Right lobe of liver (tissue), 6 donors: ENCODE measurements at regions not wholly inside any gene's neighbourhood (a gene's known extent, or its start where the extent isn't known, plus 50 kb on each side); places are given as distances from the start of the nearest gene placed in this dataset.

Experiments
- ATAC-seq, 4 donors: fragments of 200-7000 bp; cut with Tn5 transposase; one replicate each; pipeline ENCODE4 v1.9.1; 2020; ENCODE audit warnings: mild to moderate bottlenecking in 4 of 4, moderate library complexity in 4 of 4
- DNase-seq, 3 donors: peaks; one replicate each; pipeline ENCODE4 v3.0.0-alpha.2; 2020
- H3K27ac ChIP-seq, 3 donors: fragments of 200-600 bp; one replicate each; pipeline ENCODE4 v1.8.0; 2022
- H3K27me3 ChIP-seq, 2 donors: fragments of 200-600 bp; one replicate each; pipeline ENCODE4 v1.8.0; 2022
- H3K36me3 ChIP-seq, 4 donors: fragments of 200-600 bp; sonication (generic) in 1 of 4; one replicate each; pipeline versions ENCODE4 v1.5.1 to v1.8.0; 2017 to 2022; ENCODE audit warnings: control low read depth in 1 of 4
- H3K4me1 ChIP-seq, 4 donors: fragments of 200-600 bp; sonication (generic) in 1 of 4; one replicate each; pipeline versions ENCODE4 v1.5.1 to v1.8.0; 2017 to 2022; ENCODE audit warnings: control low read depth in 1 of 4
- H3K4me3 ChIP-seq, 3 donors: fragments of 200-600 bp; one replicate each; pipeline ENCODE4 v1.8.0; 2022
- H3K9me3 ChIP-seq, 4 donors: fragments of 200-600 bp; sonication (generic) in 1 of 4; one replicate each; pipeline versions ENCODE4 v1.5.1 to v1.8.0; 2017 to 2022; ENCODE audit warnings: control low read depth in 1 of 4
- CTCF ChIP-seq, 4 donors: fragments of 200-600 bp in 3 of 4; fragments of 450-650 bp in 1 of 4; IDR thresholded peaks; one replicate each; pipeline versions ENCODE4 v1.5.1 to v1.8.0; 2016 to 2022; ENCODE audit warnings: antibody characterized with exemption in 4 of 4, mild to moderate bottlenecking in 2 of 4
- POLR2A ChIP-seq: fragments of 450-650 bp; IDR thresholded peaks from one replicate; pipeline ENCODE4 v1.6.1; 2017; ENCODE audit warnings: antibody characterized with exemption, mild to moderate bottlenecking
- WGBS: methylation state at CpG from one replicate; pipeline ENCODE4 v1.1.6; 2018; ENCODE audit warnings: low coverage, low lambda C conversion rate; ENCODE audit not compliant: insufficient coverage; ENCODE audit errors: missing lambda C conversion rate; 5-methylcytosine and 5-hydroxymethylcytosine counted together
- intact Hi-C, 2 donors: fragments of 100-400 bp; cut with DNase I; formaldehyde crosslinking; loops; one replicate each; pipeline versions ENCODE4 v1.11.2 to v1.14.1; 2022
- donor health status: DM: no; HTN: yes; CAD: no.
- donor health status: DM: no; HTN: no; CAD: no.
- donor health status: DM: no; HTN: no; CAD: no.
- donor health status: DM: no; HTN: yes; CAD: no.
- donor health status: DM: no; HTN: yes; CAD: no.

- DNase-seq (no peak), ATAC-seq (no peak)
- Histone ChIP-seq H3K27me3 (no peaks in the 10 kb centered on the region), H3K36me3 (no peaks in the 10 kb centered on the region), H3K27ac (no peak overlapping the region), H3K4me1 (no peaks in the 10 kb centered on the region), H3K9me3 (no peaks in the 10 kb centered on the region), H3K4me3 (no peak overlapping the region)
- intact Hi-C loops = no loop called here
- TF ChIP-seq CTCF (IDR thresholded peaks at IDR 0.05) (no peak), POLR2A (no peak)
- WGBS = 67% methylated on average over 10 of the region's 10 CpGs
Measured at GRCh38 chr2:105183555-105184323, 57.8 kb upstream of the GPR45 start.

DNA sequence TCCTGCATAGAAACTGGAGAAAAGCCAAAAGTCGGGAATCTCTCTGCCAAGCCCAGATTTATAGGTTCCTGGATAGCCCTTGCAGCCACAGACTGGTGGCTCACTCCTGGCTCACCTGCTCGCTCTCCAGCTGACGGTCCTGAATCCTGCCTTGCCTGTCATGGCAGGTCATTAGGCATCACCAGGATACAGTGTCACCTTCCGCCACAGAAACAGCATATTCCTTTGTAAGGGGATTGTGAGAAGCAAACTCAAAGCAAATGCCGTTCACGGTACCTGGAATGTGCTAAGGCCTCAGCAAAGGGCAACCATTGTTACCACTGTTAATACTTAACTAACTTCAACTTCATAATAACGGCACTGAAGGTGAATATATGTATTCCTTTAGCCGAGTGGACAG lies 57.1 kb upstream of the GPR45 start:
- ATAC-seq (no peak), DNase-seq (no peak)
- no peaks in the 10 kb centered on the region for H3K9me3 ChIP-seq
- TF ChIP-seq POLR2A = no peak
- no peak for TF ChIP-seq CTCF (IDR thresholded peaks at IDR 0.05)
- H3K4me3 ChIP-seq = no peak overlapping the region
- no peaks in the 10 kb centered on the region for H3K36me3 ChIP-seq
- no peaks in the 10 kb centered on the region for H3K4me1 ChIP-seq
- H3K27ac ChIP-seq = no peak overlapping the region
- 68% methylated on average over 8 of the region's 8 CpGs for WGBS
- intact Hi-C loops = no loop called here
- no peaks in the 10 kb centered on the region for H3K27me3 ChIP-seq

- ATAC-seq = no peak
- Histone ChIP-seq H3K4me3 (no peak overlapping the region), H3K27me3 (no peaks in the 10 kb centered on the region), H3K4me1 (no peaks in the 10 kb centered on the region), H3K27ac (no peak overlapping the region), H3K36me3 (no peaks in the 10 kb centered on the region), H3K9me3 (no peaks in the 10 kb centered on the region)
- WGBS = 42% methylated on average over 6 of the region's 6 CpGs
- intact Hi-C loops = no loop called here
- DNase-seq = no peak
- TF ChIP-seq CTCF (IDR thresholded peaks at IDR 0.05) (no peak), POLR2A (no peak)
Measured at GRCh38 chr2:105186967-105187498, 54.5 kb upstream of the GPR45 start.

DNA sequence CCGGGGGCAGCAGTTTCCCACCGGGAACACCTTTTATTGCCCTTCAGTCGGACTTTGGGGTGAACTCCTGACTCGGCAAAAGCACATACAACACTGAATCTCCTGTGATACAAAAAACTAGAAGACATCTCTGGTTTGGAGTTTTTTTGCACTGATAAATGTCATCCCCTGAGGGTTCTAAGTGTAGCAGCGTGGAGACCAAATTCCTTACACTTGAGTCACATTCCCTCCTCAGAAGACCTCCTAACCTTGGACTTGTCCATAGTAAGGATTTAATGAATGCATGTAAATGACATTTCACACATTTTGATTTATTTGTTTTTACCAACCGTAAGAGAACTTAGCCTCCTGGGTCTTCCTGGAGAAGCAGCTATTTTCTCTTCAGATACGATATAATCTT lies 54.0 kb upstream of the GPR45 start:
- WGBS = 44% methylated on average over 6 of the region's 7 CpGs
- Histone ChIP-seq H3K4me3 (no peak overlapping the region), H3K9me3 (no peaks in the 10 kb centered on the region), H3K36me3 (no peaks in the 10 kb centered on the region), H3K4me1 (no peaks in the 10 kb centered on the region), H3K27me3 (no peaks in the 10 kb centered on the region), H3K27ac (no peak overlapping the region)
- ATAC-seq = no peak
- DNase-seq = no peak
- TF ChIP-seq POLR2A (no peak), CTCF (IDR thresholded peaks at IDR 0.05) (no peak)
- intact Hi-C loops = no loop called here
